ENCODE measurements at regions not wholly inside any gene's neighbourhood (a gene's known extent, or its start where the extent isn't known, plus 50 kb on each side); places are given as distances from the start of the nearest gene placed in this dataset.

GRCh38 chr5:13212886-13213285 is 731.6 kb downstream of the DNAH5 start:
- no peak for TF ChIP-seq EZH2 (IDR thresholded peaks at IDR 0.05; ENCODE audit: borderline replicate concordance)
- TF ChIP-seq CTCF (IDR thresholded peaks at IDR 0.05; ENCODE audit: poor library complexity): no peak

All from hepatocyte (in vitro differentiated cells).